CD4-positive, alpha-beta T cell (primary cell): ENCODE measurements at regions not wholly inside any gene's neighbourhood (a gene's known extent, or its start where the extent isn't known, plus 50 kb on each side); places are given as distances from the start of the nearest gene placed in this dataset.

Experiments
- ATAC-seq: fragments of 200-7000 bp; cut with Tn5 transposase; one replicate; pipeline ENCODE4 v1.10.0; 2022; ENCODE audit warnings: mild to moderate bottlenecking; ENCODE audit not compliant: poor library complexity
- CTCF ChIA-PET: fragments of 350-600 bp; sonication (Branson Sonifier 250); formaldehyde crosslinking; loops from one replicate; lab custom pipeline; 2021; ENCODE audit warnings: antibody characterized with exemption, inconsistent platforms; lab: Charles Lee
- POLR2A ChIA-PET: fragments of 350-600 bp; sonication (Branson Sonifier 250); formaldehyde crosslinking; loops from one replicate; lab custom pipeline; 2021; ENCODE audit warnings: antibody characterized with exemption, inconsistent platforms; lab: Charles Lee
- DNase-seq, 14 experiments: peaks; one replicate each; pipeline ENCODE4 v3.0.0-alpha.2; 2013 to 2020; ENCODE audit warnings: mixed read lengths in 2 of 14
- H3K27ac ChIP-seq, 2 donors: one replicate each; pipeline versions ENCODE4 v1.5.1 to v1.7.0; 2013; ENCODE audit warnings: low read length in 2 of 2, low read depth in 1 of 2, mild to moderate bottlenecking in 1 of 2
- H3K27me3 ChIP-seq, 2 experiments: 1 replicate in 1 of 2; 2 replicates in 1 of 2; pipeline versions ENCODE4 v1.6.1 to v1.7.0; 2013; ENCODE audit warnings: low read length in 2 of 2, control low read depth in 1 of 2, mild to moderate bottlenecking in 1 of 2, moderate library complexity in 1 of 2; ENCODE audit not compliant: insufficient read depth in 2 of 2, control insufficient read depth in 1 of 2
- H3K36me3 ChIP-seq: one replicate; pipeline ENCODE4 v1.6.1; 2013; ENCODE audit warnings: low read length, control low read depth; ENCODE audit not compliant: insufficient read depth
- H3K4me1 ChIP-seq: one replicate; pipeline ENCODE4 v1.6.1; 2013; ENCODE audit warnings: low read length, control low read depth; ENCODE audit not compliant: insufficient read depth
- H3K4me3 ChIP-seq: one replicate; pipeline ENCODE4 v1.5.1; 2013; ENCODE audit warnings: mild to moderate bottlenecking, low read length, moderate library complexity
- H3K9me3 ChIP-seq, 2 experiments: 1 replicate in 1 of 2; 2 replicates in 1 of 2; pipeline versions ENCODE4 v1.6.1 to v1.7.0; 2013; ENCODE audit warnings: low read length in 2 of 2, mild to moderate bottlenecking in 2 of 2, control low read depth in 1 of 2, moderate library complexity in 1 of 2; ENCODE audit not compliant: control insufficient read depth in 1 of 2, insufficient read depth in 1 of 2
- H3K27ac Mint-ChIP-seq: one replicate; pipeline ENCODE4 v1.8.0; 2020; ENCODE audit warnings: mixed read lengths
- H3K27me3 Mint-ChIP-seq: one replicate; pipeline ENCODE4 v1.8.0; 2021; ENCODE audit warnings: mixed read lengths
- H3K36me3 Mint-ChIP-seq: one replicate; pipeline ENCODE4 v1.8.0; 2021; ENCODE audit warnings: low read depth, mixed read lengths
- H3K4me1 Mint-ChIP-seq: one replicate; pipeline ENCODE4 v1.8.0; 2021; ENCODE audit warnings: low read depth, mixed read lengths
- H3K4me3 Mint-ChIP-seq: one replicate; pipeline ENCODE4 v1.8.0; 2020; ENCODE audit warnings: mild to moderate bottlenecking, mixed read lengths
- H3K9me3 Mint-ChIP-seq: one replicate; pipeline ENCODE4 v1.8.0; 2020; ENCODE audit warnings: mixed read lengths
- CTCF ChIP-seq: fragments of 200-600 bp; IDR thresholded peaks from one replicate; pipeline ENCODE4 v1.8.0; 2022; ENCODE audit warnings: antibody characterized with exemption, mild to moderate bottlenecking
- intact Hi-C, 2 experiments: fragments of 100-400 bp; cut with DNase I in 1 of 2; cut with micrococcal nuclease in 1 of 2; formaldehyde crosslinking; loops; one replicate each; pipeline versions ENCODE4 v1.15.1 to v1.9.0; 2023 to 2025; cut with DNase I, micrococcal nuclease

GRCh38 chr5:74977471-74977870, 74.9 kb downstream of the GCNT4 start:
- Mint-ChIP-seq H3K9me3 (no peaks in the 10 kb centered on the region), H3K36me3 (no peaks in the 10 kb centered on the region), H3K4me1 (peaks cover 32% of the 10 kb centered on the region), H3K27ac (no peak overlapping the region), H3K27me3 (no peaks in the 10 kb centered on the region), H3K4me3 (no peak overlapping the region)
- Histone ChIP-seq H3K27me3 (no peaks in the 10 kb centered on the region), H3K9me3 (no peaks in the 10 kb centered on the region), H3K4me3 (no peak overlapping the region), H3K36me3 (no peaks in the 10 kb centered on the region), H3K4me1 (peaks cover 28% of the 10 kb centered on the region), H3K27ac (no peak overlapping the region)
- ATAC-seq (no peak), DNase-seq (peak in 1 of 14 experiments; percentile 14)
- POLR2A ChIA-PET, result no interaction called here
- TF ChIP-seq CTCF, result no peak
- CTCF ChIA-PET, result no interaction called here
- intact Hi-C loops, result no loop called here

DNA sequence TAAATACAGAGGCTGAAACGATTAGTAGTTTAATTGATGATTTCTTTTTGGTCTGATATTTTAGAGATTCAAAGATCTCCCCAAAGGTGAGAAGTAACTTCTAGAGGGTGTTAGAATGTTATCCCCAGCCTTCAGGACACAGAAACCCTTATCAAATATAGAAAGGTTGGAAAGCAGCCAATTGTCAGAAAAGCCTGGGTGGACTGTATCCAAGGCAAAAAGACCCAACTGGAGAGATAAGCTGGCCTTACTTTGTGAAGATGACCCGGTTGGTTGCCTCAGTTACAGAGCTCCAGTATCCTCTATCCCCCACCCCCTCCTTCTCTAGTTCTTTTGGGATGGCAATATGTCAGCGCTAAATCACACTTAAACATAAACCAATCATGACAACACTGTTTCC, 75.7 kb downstream of the GCNT4 start:
- peaks cover 28% of the 10 kb centered on the region for H3K4me1 ChIP-seq
- intact Hi-C loops, result no loop called here
- H3K36me3 ChIP-seq, result no peaks in the 10 kb centered on the region
- no peak for ATAC-seq
- H3K9me3 Mint-ChIP-seq, result peaks cover 3% of the 10 kb centered on the region
- H3K27ac Mint-ChIP-seq, result no peak overlapping the region
- no peak overlapping the region for H3K4me3 Mint-ChIP-seq
- POLR2A ChIA-PET, result no interaction called here
- H3K27ac ChIP-seq, result no peak overlapping the region
- H3K27me3 Mint-ChIP-seq, result no peaks in the 10 kb centered on the region
- H3K36me3 Mint-ChIP-seq, result no peaks in the 10 kb centered on the region
- no peak overlapping the region for H3K4me3 ChIP-seq
- TF ChIP-seq CTCF, result no peak
- CTCF ChIA-PET, result no interaction called here
- peaks cover 32% of the 10 kb centered on the region for H3K4me1 Mint-ChIP-seq
- no peaks in the 10 kb centered on the region for H3K9me3 ChIP-seq
- no peak for DNase-seq
- H3K27me3 ChIP-seq, result no peaks in the 10 kb centered on the region

DNA sequence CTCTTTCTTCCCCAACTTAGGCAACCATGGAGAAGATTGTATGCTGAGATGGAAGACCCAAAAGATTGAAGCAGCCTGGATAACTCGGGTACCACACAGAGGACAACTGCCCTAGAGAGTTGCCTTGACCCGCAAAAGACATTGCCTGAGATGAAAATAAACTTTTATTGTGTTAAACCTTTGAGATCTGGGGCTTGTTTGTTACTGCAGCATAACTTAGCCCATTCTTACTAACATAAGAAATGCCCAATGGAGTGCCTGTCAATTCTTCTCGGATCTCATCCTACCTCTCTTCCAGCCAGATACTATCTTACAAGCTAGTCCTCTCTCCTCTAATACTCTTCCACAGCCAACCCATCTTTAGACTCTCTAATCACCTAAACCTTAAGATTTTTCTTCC, 76.8 kb downstream of the GCNT4 start:
- TF ChIP-seq CTCF, result no peak
- Mint-ChIP-seq H3K27ac (peak overlapping the region; percentile 4), H3K36me3 (no peaks in the 10 kb centered on the region), H3K4me1 (peaks cover 32% of the 10 kb centered on the region), H3K4me3 (no peak overlapping the region), H3K9me3 (peaks cover 4% of the 10 kb centered on the region), H3K27me3 (no peaks in the 10 kb centered on the region)
- H3K27ac ChIP-seq, result no peak overlapping the region
- no peaks in the 10 kb centered on the region for H3K27me3 ChIP-seq
- H3K36me3 ChIP-seq, result no peaks in the 10 kb centered on the region
- H3K4me3 ChIP-seq, result no peak overlapping the region
- H3K4me1 ChIP-seq, result peaks cover 28% of the 10 kb centered on the region
- no peak for DNase-seq
- no peaks in the 10 kb centered on the region for H3K9me3 ChIP-seq
- POLR2A ChIA-PET, result no interaction called here
- CTCF ChIA-PET, result no interaction called here
- ATAC-seq, result no peak
- intact Hi-C loops, result no loop called here
